H1 (cell line): ENCODE measurements at regions not wholly inside any gene's neighbourhood (a gene's known extent, or its start where the extent isn't known, plus 50 kb on each side); places are given as distances from the start of the nearest gene placed in this dataset.

ENCODE experiments used
- CTCF ChIA-PET: fragments of 300-600 bp; sonication (Branson Sonifier 250); formaldehyde crosslinking; loops from one replicate; lab custom pipeline; 2021; ENCODE audit not compliant: partially characterized antibody; lab: Charles Lee
- POLR2A ChIA-PET: fragments of 300-600 bp; sonication (Branson Sonifier 250); formaldehyde crosslinking; loops from one replicate; lab custom pipeline; 2021; ENCODE audit warnings: inconsistent platforms; ENCODE audit not compliant: partially characterized antibody; lab: Charles Lee
- DNase-seq, 2 experiments: peaks; one replicate each; pipeline versions ENCODE4 v3.0.0 to v3.0.0-alpha.2; 2010 to 2022; ENCODE audit warnings: low spot score in 2 of 2, low read depth in 1 of 2, mixed read lengths in 1 of 2
- FAIRE-seq: peaks from 2 replicates; lab custom pipeline; 2011; peaks lifted over from hg19 to GRCh38; lab: Jason Lieb, UNC
- H2AFZ ChIP-seq: 2 replicates; pipeline ENCODE4 v1.8.1; 2012; ENCODE audit warnings: low read length, inconsistent platforms
- H2AK5ac ChIP-seq: 2 replicates; pipeline ENCODE4 v1.6.1; 2013; ENCODE audit warnings: low read depth, low read length
- H2BK120ac ChIP-seq: replicated peaks from 2 replicates; pipeline ENCODE3; 2013; ENCODE audit warnings: low read depth, low read length, inconsistent platforms
- H2BK12ac ChIP-seq: 2 replicates; pipeline ENCODE4 v1.6.1; 2013; ENCODE audit warnings: low read depth, low read length
- H2BK15ac ChIP-seq: 2 replicates; pipeline ENCODE4 v1.6.1; 2013; ENCODE audit warnings: low read length
- H2BK20ac ChIP-seq: 2 replicates; pipeline ENCODE4 v1.6.1; 2013; ENCODE audit warnings: low read length
- H2BK5ac ChIP-seq: 2 replicates; pipeline ENCODE4 v1.6.1; 2013; ENCODE audit warnings: low read depth, low read length
- H3K14ac ChIP-seq: 2 replicates; pipeline ENCODE4 v1.6.1; 2013; ENCODE audit warnings: inconsistent platforms; ENCODE audit not compliant: insufficient read length
- H3K18ac ChIP-seq: 2 replicates; pipeline ENCODE4 v1.6.1; 2013; ENCODE audit warnings: low read length; ENCODE audit errors: extremely low read depth
- H3K23ac ChIP-seq: 2 replicates; pipeline ENCODE4 v1.6.1; 2013; ENCODE audit warnings: inconsistent platforms; ENCODE audit not compliant: insufficient read length
- H3K23me2 ChIP-seq: 2 replicates; pipeline ENCODE4 v1.6.1; 2013; ENCODE audit warnings: low read depth, low read length
- H3K27ac ChIP-seq: 2 replicates; pipeline ENCODE4 v1.6.1; 2011; ENCODE audit warnings: low read depth, low read length, inconsistent platforms
- H3K27me3 ChIP-seq, 4 experiments: replicated peaks in 1 of 4; 1 replicate in 1 of 4; 2 replicates in 3 of 4; pipeline versions ENCODE4 v1.6.1 to v1.8.1; 2011 to 2013; ENCODE audit warnings: low read length in 3 of 4, mild to moderate bottlenecking in 3 of 4, inconsistent platforms in 2 of 4, mixed read lengths in 2 of 4, moderate library complexity in 1 of 4; ENCODE audit not compliant: control insufficient read depth in 3 of 4, insufficient read depth in 3 of 4; ENCODE audit errors: extremely low read depth in 1 of 4
- H3K36me3 ChIP-seq, 4 experiments: 2 replicates each; pipeline versions ENCODE4 v1.6.1 to v1.8.1; 2011 to 2013; ENCODE audit warnings: mild to moderate bottlenecking in 4 of 4, low read length in 3 of 4, moderate library complexity in 2 of 4, control low read depth in 1 of 4, inconsistent platforms in 1 of 4; ENCODE audit not compliant: insufficient read depth in 4 of 4, control insufficient read depth in 2 of 4
- H3K4ac ChIP-seq: replicated peaks from 2 replicates; pipeline ENCODE3; 2013; ENCODE audit warnings: low read length, low read depth, mixed read lengths, inconsistent platforms; ENCODE audit not compliant: insufficient read length
- H3K4me1 ChIP-seq, 4 experiments: replicated peaks in 1 of 4; 1 replicate in 1 of 4; 2 replicates in 3 of 4; pipeline versions ENCODE4 v1.6.1 to v1.8.1; 2011 to 2013; ENCODE audit warnings: low read length in 3 of 4, inconsistent platforms in 2 of 4, mixed read lengths in 1 of 4; ENCODE audit not compliant: insufficient read depth in 4 of 4, control insufficient read depth in 3 of 4
- H3K4me2 ChIP-seq, 2 experiments: 2 replicates each; pipeline versions ENCODE4 v1.6.1 to v1.8.1; 2011 to 2013; ENCODE audit warnings: low read depth in 2 of 2, low read length in 2 of 2, control low read depth in 1 of 2, inconsistent platforms in 1 of 2, mild to moderate bottlenecking in 1 of 2; ENCODE audit not compliant: insufficient read depth in 1 of 2
- H3K4me3 ChIP-seq, 4 experiments: fragments of 200-600, 300-600 bp in 1 of 4; sonication (generic), shearing (Covaris generic), sonication (Bioruptor Twin) in 1 of 4; 2 replicates each; pipeline versions ENCODE4 v1.5.1 to v1.8.1; 2011 to 2016; ENCODE audit warnings: low read length in 4 of 4, low read depth in 3 of 4, control low read depth in 2 of 4, inconsistent platforms in 2 of 4, mild to moderate bottlenecking in 2 of 4, mixed read lengths in 1 of 4, moderate library complexity in 1 of 4; ENCODE audit not compliant: insufficient read depth in 2 of 4; ENCODE audit errors: extremely low read depth in 1 of 4
- H3K56ac ChIP-seq: replicated peaks from 2 replicates; pipeline ENCODE3; 2013; ENCODE audit warnings: low read depth, mild to moderate bottlenecking, mixed read lengths, low read length, inconsistent platforms; ENCODE audit not compliant: insufficient read length
- H3K79me1 ChIP-seq: 2 replicates; pipeline ENCODE4 v1.6.1; 2013; ENCODE audit warnings: low read depth, low read length, control low read depth
- H3K79me2 ChIP-seq, 2 experiments: 2 replicates each; pipeline versions ENCODE4 v1.6.1 to v1.8.1; 2012 to 2013; ENCODE audit warnings: low read length in 2 of 2, mild to moderate bottlenecking in 2 of 2, inconsistent platforms in 1 of 2; ENCODE audit not compliant: insufficient read depth in 2 of 2, control insufficient read depth in 1 of 2
- H3K9ac ChIP-seq, 4 experiments: replicated peaks in 1 of 4; 1 replicate in 1 of 4; 2 replicates in 3 of 4; pipeline versions ENCODE4 v1.6.1 to v1.8.1; 2011 to 2013; ENCODE audit warnings: low read depth in 3 of 4, low read length in 3 of 4, control low read depth in 2 of 4, mild to moderate bottlenecking in 2 of 4, moderate library complexity in 2 of 4, inconsistent platforms in 1 of 4; ENCODE audit errors: extremely low read depth in 1 of 4
- H3K9me3 ChIP-seq, 2 experiments: 2 replicates each; pipeline versions ENCODE4 v1.6.1 to v1.8.1; 2012 to 2013; ENCODE audit warnings: mild to moderate bottlenecking in 2 of 2, moderate library complexity in 2 of 2, control low read depth in 1 of 2, inconsistent platforms in 1 of 2, low read depth in 1 of 2, low read length in 1 of 2, mixed read lengths in 1 of 2; ENCODE audit not compliant: insufficient read depth in 2 of 2
- H4K20me1 ChIP-seq, 2 experiments: replicated peaks in 1 of 2; 2 replicates each; pipeline versions ENCODE3 to v1.8.1; 2011 to 2013; ENCODE audit warnings: inconsistent platforms in 2 of 2, low read length in 2 of 2, mild to moderate bottlenecking in 1 of 2; ENCODE audit not compliant: insufficient read depth in 2 of 2, control insufficient read depth in 1 of 2
- H4K5ac ChIP-seq: 2 replicates; pipeline ENCODE4 v1.6.1; 2013; ENCODE audit warnings: low read length, low read depth, mixed read lengths, inconsistent platforms; ENCODE audit not compliant: insufficient read length
- H4K8ac ChIP-seq: 2 replicates; pipeline ENCODE4 v1.8.0; 2013; ENCODE audit warnings: mild to moderate bottlenecking, moderate library complexity, low read length, inconsistent platforms; ENCODE audit not compliant: insufficient read depth; ENCODE audit errors: extremely low read depth
- H4K91ac ChIP-seq: replicated peaks from 2 replicates; pipeline ENCODE3; 2013; ENCODE audit warnings: low read length, mixed read lengths, inconsistent platforms; ENCODE audit not compliant: insufficient read length
- BCL11A ChIP-seq, 2 experiments: IDR thresholded peaks; one replicate each; pipeline ENCODE4 v1.6.1; 2011; ENCODE audit warnings: low read depth in 2 of 2, low read length in 2 of 2, mild to moderate bottlenecking in 2 of 2
- BRCA1 ChIP-seq: IDR thresholded peaks from 2 replicates; pipeline ENCODE4 v1.6.1; 2012; ENCODE audit warnings: low read depth, low read length, improper control_type of control experiment
- CHD1 ChIP-seq: IDR thresholded peaks from 2 replicates; pipeline ENCODE4 v1.6.1; 2012; ENCODE audit warnings: low read depth, low read length, improper control_type of control experiment
- CREB1 ChIP-seq: IDR thresholded peaks from 2 replicates; pipeline ENCODE4 v1.6.1; 2012; ENCODE audit warnings: inconsistent platforms
- NANOG ChIP-seq: IDR thresholded peaks from 2 replicates; pipeline ENCODE4 v1.6.1; 2011; ENCODE audit warnings: low read length, low read depth, mild to moderate bottlenecking, inconsistent platforms; ENCODE audit not compliant: insufficient read depth, poor library complexity, severe bottlenecking
- SP1 ChIP-seq: IDR thresholded peaks from 2 replicates; pipeline ENCODE4 v1.6.1; 2011; ENCODE audit warnings: low read depth, low read length
- SP4 ChIP-seq: IDR thresholded peaks from 2 replicates; pipeline ENCODE4 v1.6.1; 2012; ENCODE audit warnings: low read length, inconsistent platforms
- SRF ChIP-seq: IDR thresholded peaks from 2 replicates; pipeline ENCODE4 v1.6.1; 2011; ENCODE audit warnings: mild to moderate bottlenecking, low read depth, low read length, moderate library complexity
- TBP ChIP-seq: IDR thresholded peaks from 2 replicates; pipeline ENCODE4 v1.6.1; 2011; ENCODE audit warnings: low read depth, low read length, improper control_type of control experiment
- WGBS, 2 experiments: shearing (Covaris generic) in 1 of 2; methylation state at CpG; one replicate each; pipeline versions ENCODE4 v1.1.6 to v1.1.7; 2013 to 2015; ENCODE audit warnings: low lambda C conversion rate in 2 of 2, mixed read lengths in 2 of 2, inconsistent platforms in 1 of 2, low coverage in 1 of 2, missing lambda C conversion rate in 1 of 2; ENCODE audit not compliant: insufficient replicate concordance in 2 of 2, insufficient coverage in 1 of 2, insufficient read length in 1 of 2; ENCODE audit errors: extremely low coverage in 1 of 2, missing lambda C conversion rate in 1 of 2; 5-methylcytosine and 5-hydroxymethylcytosine counted together

DNA sequence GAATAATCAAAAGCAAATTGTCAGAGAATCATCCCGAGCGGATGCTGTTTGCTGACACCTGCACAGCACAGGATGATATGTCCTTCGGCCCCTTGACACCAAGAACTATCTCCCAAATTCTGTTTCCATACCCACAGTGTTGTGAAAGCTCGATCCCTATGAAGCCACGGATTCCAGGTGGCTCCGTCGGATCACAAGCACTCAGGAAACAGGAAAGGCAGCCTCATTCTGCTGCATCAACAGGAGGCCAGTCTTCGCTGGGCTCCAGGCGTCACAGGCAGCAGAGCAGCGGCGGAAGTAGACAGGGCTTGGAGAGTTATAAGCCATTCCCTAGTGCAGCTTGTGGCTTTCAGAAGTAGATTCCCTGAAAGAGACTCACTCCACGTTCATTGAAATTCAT is 342.3 kb downstream of the C6orf118 start:
- no peak overlapping the region for H2AK5ac ChIP-seq
- H3K4ac ChIP-seq: no peak overlapping the region
- peak overlapping the region; percentile 11 for H4K8ac ChIP-seq
- CTCF ChIA-PET: no interaction called here
- no peaks in the 10 kb centered on the region for H3K23me2 ChIP-seq
- H4K5ac ChIP-seq: no peak overlapping the region
- H4K20me1 ChIP-seq: no peaks in the 10 kb centered on the region
- no peak overlapping the region for H3K9ac ChIP-seq
- no peak overlapping the region for H3K4me2 ChIP-seq
- POLR2A ChIA-PET: no interaction called here
- H2AFZ ChIP-seq: peak overlapping the region; percentile 91
- no peak overlapping the region for H3K14ac ChIP-seq
- no peak for TF ChIP-seq SRF
- TF ChIP-seq BCL11A (IDR thresholded peaks at IDR 0.05; ENCODE audit: low read depth in 2 of 2, low read length in 2 of 2): no peak
- no peak for TF ChIP-seq SP1
- TF ChIP-seq CREB1: no peak
- no peak for TF ChIP-seq BRCA1
- no peak for TF ChIP-seq NANOG
- no peak for TF ChIP-seq CHD1
- TF ChIP-seq TBP: no peak
- no peak for TF ChIP-seq SP4
- H3K79me2 ChIP-seq: no peaks in the 10 kb centered on the region
- H3K18ac ChIP-seq: no peak overlapping the region
- H3K23ac ChIP-seq: no peak overlapping the region
- no peaks in the 10 kb centered on the region for H3K27me3 ChIP-seq
- H3K36me3 ChIP-seq: no peaks in the 10 kb centered on the region
- H3K9me3 ChIP-seq: 0 out of 4 replicates have a peak, but pooled peaks cover 0 to 7% of the 10 kb centered on the region in 2 experiments
- no peak overlapping the region for H3K27ac ChIP-seq
- 72% methylated on average over 12 of the region's 12 CpGs; no CpG with 5 or more reads in 1 of the 2 experiments for WGBS, 2 experiments
- no peak overlapping the region for H2BK5ac ChIP-seq
- no peak overlapping the region for H2BK15ac ChIP-seq
- H2BK120ac ChIP-seq: no peak overlapping the region
- H3K4me1 ChIP-seq: peaks cover 0 to 12% (median 2%) of the 10 kb centered on the region in 4 experiments; a peak in 2 of 7 replicates
- H3K79me1 ChIP-seq: no peaks in the 10 kb centered on the region
- DNase-seq: peak in 1 of 2 experiments; percentile 44
- H3K56ac ChIP-seq: no peak overlapping the region
- H4K91ac ChIP-seq: no peak overlapping the region
- no peak overlapping the region for H2BK12ac ChIP-seq
- no peak overlapping the region for H2BK20ac ChIP-seq
- FAIRE-seq: no peak
- no peak overlapping the region for H3K4me3 ChIP-seq
